ENCODE measurements at regions not wholly inside any gene's neighbourhood (a gene's known extent, or its start where the extent isn't known, plus 50 kb on each side); places are given as distances from the start of the nearest gene placed in this dataset.

GRCh38 chr4:57877047-57877458, 766.9 kb upstream of the IGFBP7 start:
- in situ Hi-C loops (cut with HindIII; ENCODE audit: low pct_unique_long_range_greater_than_20kb, low sequenced_read_pairs) = no loop called here
- CTCF ChIA-PET = no interaction called here
- BruUV-seq (replicated peaks) = no TSS peak

GRCh38 chr4:57875829-57876392, 765.7 kb upstream of the IGFBP7 start:
- POLR2A ChIA-PET = no interaction called here
- no peaks in the 10 kb centered on the region for H3K36me3 ChIP-seq (ENCODE audit: control insufficient read depth, insufficient read depth, low read length)
- in situ Hi-C loops (cut with HindIII; ENCODE audit: low pct_unique_long_range_greater_than_20kb, low sequenced_read_pairs) (no loop called here), intact Hi-C loops (cut with micrococcal nuclease; ENCODE audit: unreplicated experiment) (no loop called here)
- BruUV-seq (replicated peaks) = no TSS peak
- DNase-seq (ENCODE audit: low read depth, low spot score) = no peak
- no peak overlapping the region for H3K4me3 ChIP-seq (ENCODE audit: low read depth in 2 of 2, low read length in 2 of 2)
- no peaks in the 10 kb centered on the region for H3K27me3 ChIP-seq (ENCODE audit: control insufficient read depth, insufficient read depth, low read length)
- no peak overlapping the region for H3K27ac ChIP-seq (ENCODE audit: low read length)
- no peaks in the 10 kb centered on the region for H3K9me3 ChIP-seq (ENCODE audit: control insufficient read depth, insufficient read depth, low read depth, low read length)
- ATAC-seq = no peak
- CTCF ChIA-PET = no interaction called here
- no peak for TF ChIP-seq SIN3A (IDR thresholded peaks at IDR 0.05; ENCODE audit: borderline replicate concordance, insufficient read depth, low read depth, low read length)
- no peak for TF ChIP-seq TCF7L2 (IDR thresholded peaks at IDR 0.05; ENCODE audit: low read depth, low read length)
- TF ChIP-seq REST (IDR thresholded peaks at IDR 0.05; ENCODE audit: insufficient read depth in 1 of 2, low read depth in 2 of 2, low read length in 1 of 2) = no peak
- no peak for TF ChIP-seq CTCF (IDR thresholded peaks at IDR 0.05)
- no peak for TF ChIP-seq POLR2AphosphoS5 (IDR thresholded peaks at IDR 0.05; ENCODE audit: low read depth, low read length)
- no peaks in the 10 kb centered on the region for H3K4me1 ChIP-seq (ENCODE audit: control insufficient read depth, insufficient read depth, low read length)

More at GRCh38 chr4:57877047-57877458, 766.9 kb upstream of the IGFBP7 start:
- intact Hi-C loops (cut with micrococcal nuclease; ENCODE audit: unreplicated experiment) = no loop called here
- ATAC-seq (no peak), DNase-seq (ENCODE audit: low read depth, low spot score) (no peak)
- Histone ChIP-seq H3K36me3 (ENCODE audit: control insufficient read depth, insufficient read depth, low read length) (no peaks in the 10 kb centered on the region), H3K4me3 (ENCODE audit: low read depth in 2 of 2, low read length in 2 of 2) (no peak overlapping the region), H3K4me1 (ENCODE audit: control insufficient read depth, insufficient read depth, low read length) (no peaks in the 10 kb centered on the region), H3K27me3 (ENCODE audit: control insufficient read depth, insufficient read depth, low read length) (no peaks in the 10 kb centered on the region), H3K27ac (ENCODE audit: low read length) (no peak overlapping the region), H3K9me3 (ENCODE audit: control insufficient read depth, insufficient read depth, low read depth, low read length) (no peaks in the 10 kb centered on the region)
- POLR2A ChIA-PET = no interaction called here
- no peak for TF ChIP-seq POLR2AphosphoS5 (IDR thresholded peaks at IDR 0.05; ENCODE audit: low read depth, low read length)
- no peak for TF ChIP-seq TCF7L2 (IDR thresholded peaks at IDR 0.05; ENCODE audit: low read depth, low read length)
- no peak for TF ChIP-seq REST (IDR thresholded peaks at IDR 0.05; ENCODE audit: insufficient read depth in 1 of 2, low read depth in 2 of 2, low read length in 1 of 2)
- TF ChIP-seq CTCF (IDR thresholded peaks at IDR 0.05) = no peak
- no peak for TF ChIP-seq SIN3A (IDR thresholded peaks at IDR 0.05; ENCODE audit: borderline replicate concordance, insufficient read depth, low read depth, low read length)
